NCI-H2107 treated with DMSO at 0.1 percent for 48 hours (cell line): ENCODE measurements at regions not wholly inside any gene's neighbourhood (a gene's known extent, or its start where the extent isn't known, plus 50 kb on each side); places are given as distances from the start of the nearest gene placed in this dataset.

ENCODE experiments used
- DNase-seq: peaks from one replicate; lab custom pipeline; 2025; ENCODE audit not compliant: unreplicated experiment; lab: John Stamatoyannopoulos, UW

- DNase-seq, result no peak
These were observed 116.9 kb upstream of the IRX5 start for GRCh38 chr16:54813778-54814177.

- DNase-seq, result no peak
These were observed 118.4 kb upstream of the IRX5 start for GRCh38 chr16:54812229-54812628.

- DNase-seq, result no peak
These were observed 121.8 kb upstream of the IRX5 start for GRCh38 chr16:54808890-54809289.

GRCh38 chr16:54806881-54807360 lies 123.7 kb upstream of the IRX5 start:
- DNase-seq, result no peak

- no peak for DNase-seq
These were observed 124.3 kb upstream of the IRX5 start for GRCh38 chr16:54806378-54806777.

- no peak for DNase-seq
These were observed 125.0 kb upstream of the IRX5 start for GRCh38 chr16:54805648-54806047.

- DNase-seq, result no peak
These were observed 129.4 kb upstream of the IRX5 start for GRCh38 chr16:54801057-54801844.

- no peak for DNase-seq
These were observed 132.4 kb upstream of the IRX5 start for GRCh38 chr16:54798267-54798666.

GRCh38 chr16:54796211-54796610 lies 134.5 kb upstream of the IRX5 start:
- DNase-seq, result no peak

GRCh38 chr16:54792811-54793210 lies 137.9 kb upstream of the IRX5 start:
- no peak for DNase-seq

GRCh38 chr16:54787045-54787444 lies 143.6 kb upstream of the IRX5 start:
- no peak for DNase-seq

GRCh38 chr16:54783980-54784379 lies 146.7 kb upstream of the IRX5 start:
- DNase-seq, result no peak

GRCh38 chr16:54783226-54783625 lies 147.4 kb upstream of the IRX5 start:
- DNase-seq, result no peak

GRCh38 chr16:54780266-54780665 lies 150.4 kb upstream of the IRX5 start:
- no peak for DNase-seq

GRCh38 chr16:54779549-54779948 lies 151.1 kb upstream of the IRX5 start:
- no peak for DNase-seq

- DNase-seq, result no peak
These were observed 155.9 kb upstream of the IRX5 start for GRCh38 chr16:54774768-54775167.

GRCh38 chr16:54772400-54772799 lies 158.3 kb upstream of the IRX5 start:
- no peak for DNase-seq

- no peak for DNase-seq
These were observed 164.3 kb upstream of the IRX5 start for GRCh38 chr16:54766355-54766754.

GRCh38 chr16:54750249-54750648 lies 180.4 kb upstream of the IRX5 start:
- DNase-seq, result no peak

GRCh38 chr16:54748611-54749190 lies 182.0 kb upstream of the IRX5 start:
- DNase-seq, result no peak

GRCh38 chr16:54746596-54746995 lies 184.1 kb upstream of the IRX5 start:
- no peak for DNase-seq

- DNase-seq, result no peak
These were observed 185.7 kb upstream of the IRX5 start for GRCh38 chr16:54744998-54745397.

GRCh38 chr16:54742436-54742835 lies 188.2 kb upstream of the IRX5 start:
- no peak for DNase-seq
